HCT116 (cell line): ENCODE measurements at regions not wholly inside any gene's neighbourhood (a gene's known extent, or its start where the extent isn't known, plus 50 kb on each side); places are given as distances from the start of the nearest gene placed in this dataset.

ENCODE experiments used
- ATAC-seq: fragments of 200-7000 bp; cut with Tn5 transposase; 2 replicates; pipeline ENCODE4 v1.9.1; 2020; ENCODE audit warnings: mild to moderate bottlenecking, moderate library complexity
- BruUV-seq: library from RNA; stranded (reverse); fragments of 400-500 nt; replicated peaks from 2 replicates; lab custom pipeline; 2021; lab: Mats Ljungman, UMichigan
- CTCF ChIA-PET: fragments of 300-600 bp; sonication (Branson Sonifier 250); formaldehyde crosslinking; loops from one replicate; lab custom pipeline; 2021; ENCODE audit warnings: antibody characterized with exemption; lab: Charles Lee
- POLR2A ChIA-PET: fragments of 300-600, 350-600 bp; sonication (Branson Sonifier 250); formaldehyde crosslinking; loops from one replicate; lab custom pipeline; 2021; ENCODE audit warnings: antibody characterized with exemption; lab: Charles Lee
- RAD21 ChIA-PET, 2 experiments: fragments of 300-600 bp; sonication (Branson Sonifier 250); formaldehyde crosslinking; loops; one replicate each; lab custom pipeline; 2023; ENCODE audit warnings: low total read pairs in 2 of 2; ENCODE audit not compliant: uncharacterized antibody in 2 of 2, unreplicated experiment in 2 of 2, low non-redundant PET in 1 of 2; lab: Charles Lee
- DNase-seq: peaks from one replicate; pipeline ENCODE4 v3.0.0-alpha.2; 2010; ENCODE audit warnings: low read depth, low spot score
- H2AFZ ChIP-seq: fragments of 200-600 bp; shearing (Covaris generic), sonication (generic); 2 replicates; pipeline ENCODE4 v1.6.1; 2017; ENCODE audit warnings: low read depth, mixed run types, mixed read lengths, antibody characterized with exemption, low read length; ENCODE audit not compliant: poor library complexity, severe bottlenecking
- H3K27ac ChIP-seq: 2 replicates; pipeline ENCODE4 v1.5.1; 2012; ENCODE audit warnings: low read depth, low read length
- H3K27me3 ChIP-seq: fragments of 200-600 bp; sonication (generic); 2 replicates; pipeline ENCODE4 v1.6.1; 2016; ENCODE audit warnings: mixed run types, low read length, mixed read lengths; ENCODE audit not compliant: insufficient read depth
- H3K36me3 ChIP-seq, 2 experiments: fragments of 200-500 bp in 1 of 2; fragments of 200-600 bp in 1 of 2; sonication (Bioruptor generic) in 1 of 2; sonication (generic) in 1 of 2; 2 replicates each; pipeline versions ENCODE4 v1.5.1 to v1.6.1; 2014 to 2016; ENCODE audit warnings: low read length in 2 of 2, inconsistent platforms in 1 of 2, mixed read lengths in 1 of 2, mixed run types in 1 of 2; ENCODE audit not compliant: insufficient read depth in 2 of 2, control insufficient read depth in 1 of 2
- H3K4me1 ChIP-seq, 2 experiments: fragments of 200-600 bp in 1 of 2; sonication (generic) in 1 of 2; 2 replicates each; pipeline versions ENCODE4 v1.5.1 to v1.6.1; 2012 to 2017; ENCODE audit warnings: low read length in 2 of 2, inconsistent platforms in 1 of 2, mild to moderate bottlenecking in 1 of 2, mixed read lengths in 1 of 2, mixed run types in 1 of 2, moderate library complexity in 1 of 2; ENCODE audit not compliant: insufficient read depth in 2 of 2, control insufficient read depth in 1 of 2
- H3K4me2 ChIP-seq: fragments of 200-600 bp; sonication (generic); 2 replicates; pipeline ENCODE4 v1.6.1; 2017; ENCODE audit warnings: mixed run types, low read length, mixed read lengths
- H3K4me3 ChIP-seq, 2 experiments: fragments of 200-600 bp in 1 of 2; sonication (generic) in 1 of 2; replicated peaks in 1 of 2; 2 replicates each; pipeline ENCODE4 v1.5.1; 2011 to 2016; ENCODE audit warnings: low read length in 2 of 2, control low read depth in 1 of 2, low read depth in 1 of 2, mild to moderate bottlenecking in 1 of 2, mixed read lengths in 1 of 2, mixed run types in 1 of 2
- H3K79me2 ChIP-seq: fragments of 200-600 bp; sonication (generic); 2 replicates; pipeline ENCODE4 v1.6.1; 2017; ENCODE audit warnings: mild to moderate bottlenecking, mixed run types, low read length, moderate library complexity, mixed read lengths; ENCODE audit not compliant: insufficient read depth
- H3K9ac ChIP-seq: fragments of 200-600 bp; sonication (generic); 2 replicates; pipeline ENCODE4 v1.6.1; 2016; ENCODE audit warnings: low read length, mixed read lengths
- H3K9me2 ChIP-seq: fragments of 200-600 bp; sonication (generic), shearing (Covaris generic); 2 replicates; pipeline ENCODE4 v1.6.1; 2017; ENCODE audit warnings: mixed run types, mild to moderate bottlenecking, moderate library complexity; ENCODE audit not compliant: insufficient read depth
- H3K9me3 ChIP-seq, 2 experiments: fragments of 200-500 bp in 1 of 2; fragments of 200-600 bp in 1 of 2; sonication (Bioruptor generic) in 1 of 2; sonication (generic) in 1 of 2; 2 replicates each; pipeline ENCODE4 v1.6.1; 2014 to 2017; ENCODE audit warnings: low read length in 2 of 2, mixed read lengths in 2 of 2, inconsistent platforms in 1 of 2, low read depth in 1 of 2, mild to moderate bottlenecking in 1 of 2, mixed run types in 1 of 2, moderate library complexity in 1 of 2; ENCODE audit not compliant: control insufficient read depth in 1 of 2, insufficient read depth in 1 of 2
- H4K20me1 ChIP-seq: fragments of 200-600 bp; sonication (generic), shearing (Covaris generic); 2 replicates; pipeline ENCODE4 v1.6.1; 2017; ENCODE audit warnings: mixed run types, mild to moderate bottlenecking, moderate library complexity; ENCODE audit not compliant: insufficient read depth
- CBX3 ChIP-seq: IDR thresholded peaks from 2 replicates; pipeline ENCODE4 v1.6.1; 2012; ENCODE audit warnings: low read depth
- CEBPB ChIP-seq: IDR thresholded peaks from 2 replicates; pipeline ENCODE4 v1.6.1; 2012; ENCODE audit warnings: low read depth
- EGR1 ChIP-seq: IDR thresholded peaks from 2 replicates; pipeline ENCODE4 v1.6.1; 2012; ENCODE audit warnings: low read depth
- ELF1 ChIP-seq: IDR thresholded peaks from 2 replicates; pipeline ENCODE4 v1.6.1; 2012; ENCODE audit warnings: low read depth, borderline replicate concordance
- EZH2 ChIP-seq: fragments of 200-600 bp; sonication (generic); IDR thresholded peaks from 2 replicates; pipeline ENCODE4 v1.6.1; 2017; ENCODE audit warnings: antibody characterized with exemption, mixed run types
- FOSL1 ChIP-seq: IDR thresholded peaks from 2 replicates; pipeline ENCODE4 v1.6.1; 2012; ENCODE audit warnings: low read depth
- JUND ChIP-seq: IDR thresholded peaks from 2 replicates; pipeline ENCODE4 v1.6.1; 2012
- MAX ChIP-seq: IDR thresholded peaks from 2 replicates; pipeline ENCODE4 v1.6.1; 2012
- POLR2AphosphoS5 ChIP-seq: IDR thresholded peaks from 2 replicates; pipeline ENCODE4 v1.6.1; 2011; ENCODE audit warnings: mild to moderate bottlenecking, low read depth, low read length, moderate library complexity
- RAD21 ChIP-seq: IDR thresholded peaks from 2 replicates; pipeline ENCODE4 v1.6.1; 2012; ENCODE audit warnings: low read depth, mild to moderate bottlenecking
- SIN3A ChIP-seq: IDR thresholded peaks from 2 replicates; pipeline ENCODE4 v1.6.1; 2012; ENCODE audit warnings: low read depth
- SP1 ChIP-seq: IDR thresholded peaks from 2 replicates; pipeline ENCODE4 v1.6.1; 2012; ENCODE audit warnings: low read depth
- YY1 ChIP-seq: IDR thresholded peaks from 2 replicates; pipeline ENCODE4 v1.6.1; 2011; ENCODE audit warnings: low read length, low read depth, moderate library complexity, mild to moderate bottlenecking; ENCODE audit not compliant: insufficient replicate concordance; ENCODE audit errors: extremely low read depth
- ZFX ChIP-seq: fragments of 450-650 bp; IDR thresholded peaks from 2 replicates; pipeline ENCODE4 v1.6.1; 2017
- ZNF274 ChIP-seq: fragments of 200-500 bp; sonication (Bioruptor generic); IDR thresholded peaks from 2 replicates; pipeline ENCODE4 v1.6.1; 2014; ENCODE audit warnings: mild to moderate bottlenecking, low read depth, low read length, inconsistent platforms
- intact Hi-C: fragments of 100-400 bp; cut with micrococcal nuclease; formaldehyde crosslinking; loops from 2 replicates; pipeline ENCODE4 v1.10.0; 2022
- TF ChIP-seq, protein P1 (sequence below): IDR thresholded peaks from 2 replicates; pipeline ENCODE4 v1.6.1; 2012; ENCODE audit warnings: low read depth
- TF ChIP-seq, protein P2 (sequence below): IDR thresholded peaks from 2 replicates; pipeline ENCODE4 v1.6.1; 2011; ENCODE audit warnings: mild to moderate bottlenecking, low read length, moderate library complexity; ENCODE audit not compliant: insufficient replicate concordance; ENCODE audit errors: extremely low read depth

- Histone ChIP-seq H3K9me2 (no peaks in the 10 kb centered on the region), H3K9ac (no peak overlapping the region), H3K79me2 (no peaks in the 10 kb centered on the region), H3K4me1 (no peaks in the 10 kb centered on the region), H4K20me1 (no peaks in the 10 kb centered on the region), H3K27me3 (peaks cover 18% of the 10 kb centered on the region; the same call in 1 of the 2 replicates), H3K4me3 (no peak overlapping the region), H3K9me3 (no peaks in the 10 kb centered on the region), H3K4me2 (no peak overlapping the region)
- DNase-seq (no peak), ATAC-seq (no peak)
- RAD21 ChIA-PET: no interaction called here
- intact Hi-C loops: no loop called here
- no peak for TF ChIP-seq MAX
- TF ChIP-seq, protein P1, sequence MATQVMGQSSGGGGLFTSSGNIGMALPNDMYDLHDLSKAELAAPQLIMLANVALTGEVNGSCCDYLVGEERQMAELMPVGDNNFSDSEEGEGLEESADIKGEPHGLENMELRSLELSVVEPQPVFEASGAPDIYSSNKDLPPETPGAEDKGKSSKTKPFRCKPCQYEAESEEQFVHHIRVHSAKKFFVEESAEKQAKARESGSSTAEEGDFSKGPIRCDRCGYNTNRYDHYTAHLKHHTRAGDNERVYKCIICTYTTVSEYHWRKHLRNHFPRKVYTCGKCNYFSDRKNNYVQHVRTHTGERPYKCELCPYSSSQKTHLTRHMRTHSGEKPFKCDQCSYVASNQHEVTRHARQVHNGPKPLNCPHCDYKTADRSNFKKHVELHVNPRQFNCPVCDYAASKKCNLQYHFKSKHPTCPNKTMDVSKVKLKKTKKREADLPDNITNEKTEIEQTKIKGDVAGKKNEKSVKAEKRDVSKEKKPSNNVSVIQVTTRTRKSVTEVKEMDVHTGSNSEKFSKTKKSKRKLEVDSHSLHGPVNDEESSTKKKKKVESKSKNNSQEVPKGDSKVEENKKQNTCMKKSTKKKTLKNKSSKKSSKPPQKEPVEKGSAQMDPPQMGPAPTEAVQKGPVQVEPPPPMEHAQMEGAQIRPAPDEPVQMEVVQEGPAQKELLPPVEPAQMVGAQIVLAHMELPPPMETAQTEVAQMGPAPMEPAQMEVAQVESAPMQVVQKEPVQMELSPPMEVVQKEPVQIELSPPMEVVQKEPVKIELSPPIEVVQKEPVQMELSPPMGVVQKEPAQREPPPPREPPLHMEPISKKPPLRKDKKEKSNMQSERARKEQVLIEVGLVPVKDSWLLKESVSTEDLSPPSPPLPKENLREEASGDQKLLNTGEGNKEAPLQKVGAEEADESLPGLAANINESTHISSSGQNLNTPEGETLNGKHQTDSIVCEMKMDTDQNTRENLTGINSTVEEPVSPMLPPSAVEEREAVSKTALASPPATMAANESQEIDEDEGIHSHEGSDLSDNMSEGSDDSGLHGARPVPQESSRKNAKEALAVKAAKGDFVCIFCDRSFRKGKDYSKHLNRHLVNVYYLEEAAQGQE: no peak
- TF ChIP-seq POLR2AphosphoS5: no peak
- TF ChIP-seq CBX3: no peak
- TF ChIP-seq, all 23 proteins: peak for 0
- POLR2A ChIA-PET: no interaction called here
- Histone ChIP-seq H2AFZ (no peak overlapping the region), H3K27ac (no peak overlapping the region), H3K36me3 (no peaks in the 10 kb centered on the region)
- CTCF ChIA-PET: no interaction called here
- no TSS peak for BruUV-seq
These were observed 75.2 kb upstream of the GALNT2 start for GRCh38 chr1:229991724-229992333.

DNA sequence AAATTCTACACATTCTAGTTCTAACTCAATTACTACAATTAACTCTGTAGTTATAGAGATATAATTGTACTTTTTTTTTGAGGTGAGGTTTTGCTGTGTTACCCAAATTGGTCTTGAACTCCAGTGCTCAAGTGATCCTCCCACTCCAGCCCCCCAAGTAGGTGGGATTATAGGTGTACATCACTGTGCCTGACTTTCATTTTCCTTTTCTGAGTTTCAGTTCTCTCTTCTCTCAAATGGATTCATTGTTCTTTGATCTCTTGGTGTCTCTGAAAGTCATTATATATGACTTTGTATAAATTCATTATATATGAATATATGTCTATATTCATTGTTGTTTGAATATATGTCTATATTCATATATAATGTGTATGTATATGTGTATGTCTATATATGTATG is 74.0 kb upstream of the GALNT2 start:
- ATAC-seq (no peak), DNase-seq (no peak)
- no peak overlapping the region for H3K4me3 ChIP-seq
- H3K4me1 ChIP-seq: no peaks in the 10 kb centered on the region
- peaks cover 10% of the 10 kb centered on the region; the same call in 1 of the 2 replicates for H3K27me3 ChIP-seq
- no peaks in the 10 kb centered on the region for H3K36me3 ChIP-seq
- CTCF ChIA-PET: no interaction called here
- RAD21 ChIA-PET: no interaction called here
- no peak overlapping the region for H3K27ac ChIP-seq
- H4K20me1 ChIP-seq: no peaks in the 10 kb centered on the region
- no peak overlapping the region for H3K4me2 ChIP-seq
- intact Hi-C loops: no loop called here
- POLR2A ChIA-PET: no interaction called here
- no TSS peak for BruUV-seq
- H2AFZ ChIP-seq: no peak overlapping the region
- H3K9me3 ChIP-seq: no peaks in the 10 kb centered on the region
- no peak overlapping the region for H3K9ac ChIP-seq
- no peaks in the 10 kb centered on the region for H3K79me2 ChIP-seq
- no peaks in the 10 kb centered on the region for H3K9me2 ChIP-seq
- TF ChIP-seq ZNF274 (no peak), CEBPB (no peak), SIN3A (no peak), FOSL1 (no peak), ELF1 (no peak), YY1 (no peak), JUND (no peak), EZH2 (no peak), ZFX (no peak), SP1 (no peak), POLR2AphosphoS5 (no peak), RAD21 (no peak), EGR1 (no peak)
- TF ChIP-seq, protein P2, sequence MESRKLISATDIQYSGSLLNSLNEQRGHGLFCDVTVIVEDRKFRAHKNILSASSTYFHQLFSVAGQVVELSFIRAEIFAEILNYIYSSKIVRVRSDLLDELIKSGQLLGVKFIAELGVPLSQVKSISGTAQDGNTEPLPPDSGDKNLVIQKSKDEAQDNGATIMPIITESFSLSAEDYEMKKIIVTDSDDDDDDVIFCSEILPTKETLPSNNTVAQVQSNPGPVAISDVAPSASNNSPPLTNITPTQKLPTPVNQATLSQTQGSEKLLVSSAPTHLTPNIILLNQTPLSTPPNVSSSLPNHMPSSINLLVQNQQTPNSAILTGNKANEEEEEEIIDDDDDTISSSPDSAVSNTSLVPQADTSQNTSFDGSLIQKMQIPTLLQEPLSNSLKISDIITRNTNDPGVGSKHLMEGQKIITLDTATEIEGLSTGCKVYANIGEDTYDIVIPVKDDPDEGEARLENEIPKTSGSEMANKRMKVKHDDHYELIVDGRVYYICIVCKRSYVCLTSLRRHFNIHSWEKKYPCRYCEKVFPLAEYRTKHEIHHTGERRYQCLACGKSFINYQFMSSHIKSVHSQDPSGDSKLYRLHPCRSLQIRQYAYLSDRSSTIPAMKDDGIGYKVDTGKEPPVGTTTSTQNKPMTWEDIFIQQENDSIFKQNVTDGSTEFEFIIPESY: no peak
